SK-N-SH (cell line): ENCODE measurements at regions not wholly inside any gene's neighbourhood (a gene's known extent, or its start where the extent isn't known, plus 50 kb on each side); places are given as distances from the start of the nearest gene placed in this dataset.

Experiments
- CTCF ChIA-PET: fragments of 300-600, 350-600 bp; formaldehyde crosslinking; extraction: SDS; loops from one replicate; lab custom pipeline; 2021; lab: Yijun Ruan, JAX
- POLR2A ChIA-PET: fragments of 350-600 bp; sonication (Branson Sonifier 250); formaldehyde crosslinking; extraction: SDS; loops from one replicate; lab custom pipeline; 2020; ENCODE audit warnings: antibody characterized with exemption, inconsistent platforms; lab: Yijun Ruan, JAX
- DNase-seq: peaks from one replicate; pipeline ENCODE4 v3.0.0; 2012
- H2AFZ ChIP-seq: fragments of 200-600 bp; sonication (generic); 2 replicates; pipeline ENCODE4 v1.8.1; 2016; ENCODE audit warnings: antibody characterized with exemption, mild to moderate bottlenecking, low read depth
- H3F3A ChIP-seq: fragments of 200-600 bp; sonication (generic); replicated peaks from 2 replicates; pipeline ENCODE3; 2016; ENCODE audit warnings: antibody characterized with exemption, mild to moderate bottlenecking; ENCODE audit not compliant: insufficient read depth
- H3K27ac ChIP-seq, 2 experiments: fragments of 200-500 bp in 1 of 2; fragments of 200-600 bp in 1 of 2; sonication (Bioruptor generic) in 1 of 2; sonication (generic), shearing (Covaris generic) in 1 of 2; 2 replicates each; pipeline versions ENCODE4 v1.5.1 to v1.6.1; 2014 to 2016; ENCODE audit warnings: low read depth in 2 of 2, inconsistent platforms in 1 of 2, low read length in 1 of 2, mild to moderate bottlenecking in 1 of 2, mixed read lengths in 1 of 2
- H3K27me3 ChIP-seq: fragments of 200-600 bp; sonication (generic), shearing (Covaris generic); 2 replicates; pipeline ENCODE4 v1.6.1; 2016; ENCODE audit warnings: mixed run types; ENCODE audit not compliant: insufficient read depth
- H3K36me3 ChIP-seq, 2 experiments: fragments of 200-500 bp in 1 of 2; fragments of 200-600 bp in 1 of 2; sonication (Bioruptor generic) in 1 of 2; sonication (generic) in 1 of 2; replicated peaks in 1 of 2; 2 replicates each; pipeline versions ENCODE3 to v1.5.1; 2014 to 2016; ENCODE audit warnings: low read length in 1 of 2, mild to moderate bottlenecking in 1 of 2; ENCODE audit not compliant: insufficient read depth in 2 of 2, control insufficient read depth in 1 of 2
- H3K4me1 ChIP-seq, 2 experiments: fragments of 200-500 bp in 1 of 2; fragments of 200-600 bp in 1 of 2; sonication (Bioruptor generic) in 1 of 2; sonication (generic), shearing (Covaris generic) in 1 of 2; 2 replicates each; pipeline versions ENCODE4 v1.5.1 to v1.6.1; 2014 to 2016; ENCODE audit warnings: low read depth in 1 of 2, low read length in 1 of 2, mixed run types in 1 of 2; ENCODE audit not compliant: insufficient read depth in 2 of 2, control insufficient read depth in 1 of 2
- H3K4me2 ChIP-seq: fragments of 200-600 bp; sonication (generic), shearing (Covaris generic); 2 replicates; pipeline ENCODE4 v1.6.1; 2017; ENCODE audit warnings: mixed run types
- H3K4me3 ChIP-seq, 2 experiments: fragments of 200-500 bp in 1 of 2; fragments of 200-600 bp in 1 of 2; sonication (Bioruptor generic) in 1 of 2; sonication (generic), shearing (Covaris generic) in 1 of 2; 2 replicates each; pipeline versions ENCODE4 v1.5.1 to v1.8.1; 2014 to 2016; ENCODE audit warnings: low read depth in 2 of 2, inconsistent platforms in 1 of 2, low read length in 1 of 2, mild to moderate bottlenecking in 1 of 2, mixed read lengths in 1 of 2, moderate library complexity in 1 of 2
- H3K79me2 ChIP-seq: fragments of 200-600 bp; sonication (generic); 2 replicates; pipeline ENCODE4 v1.8.1; 2017; ENCODE audit warnings: mild to moderate bottlenecking; ENCODE audit not compliant: insufficient read depth
- H3K9ac ChIP-seq: fragments of 200-600 bp; sonication (generic); 2 replicates; pipeline ENCODE4 v1.6.1; 2017; ENCODE audit warnings: mixed run types
- H3K9me2 ChIP-seq: fragments of 200-600 bp; sonication (generic); 2 replicates; pipeline ENCODE4 v1.6.1; 2017; ENCODE audit warnings: mixed run types
- H3K9me3 ChIP-seq: fragments of 200-600 bp; sonication (generic); 2 replicates; pipeline ENCODE4 v1.6.1; 2017; ENCODE audit warnings: mixed run types, mild to moderate bottlenecking, moderate library complexity
- H4K20me1 ChIP-seq: fragments of 200-600 bp; sonication (generic); 2 replicates; pipeline ENCODE4 v1.6.1; 2017; ENCODE audit warnings: mild to moderate bottlenecking, mixed run types; ENCODE audit not compliant: insufficient read depth
- EZH2phosphoT487 ChIP-seq: fragments of 200-600 bp; sonication (generic); IDR thresholded peaks from 2 replicates; pipeline ENCODE4 v1.6.1; 2017; ENCODE audit warnings: low read depth, mixed run types, mild to moderate bottlenecking, antibody characterized with exemption, moderate library complexity, borderline replicate concordance
- FOXM1 ChIP-seq: IDR thresholded peaks from 2 replicates; pipeline ENCODE4 v1.4.0; 2012; ENCODE audit warnings: low read depth, mild to moderate bottlenecking
- GABPA ChIP-seq: IDR thresholded peaks from 2 replicates; pipeline ENCODE4 v1.4.0; 2012; ENCODE audit warnings: low read depth, mild to moderate bottlenecking
- MEF2A ChIP-seq: IDR thresholded peaks from 2 replicates; pipeline ENCODE4 v1.4.0; 2012; ENCODE audit warnings: low read depth, borderline replicate concordance
- NRF1 ChIP-seq: IDR thresholded peaks from 2 replicates; pipeline ENCODE4 v1.6.1; 2012; ENCODE audit warnings: low read depth, mild to moderate bottlenecking, low read length
- RAD21 ChIP-seq: IDR thresholded peaks from 2 replicates; pipeline ENCODE4 v1.6.1; 2012; ENCODE audit warnings: mild to moderate bottlenecking, low read length
- RCOR1 ChIP-seq: fragments of 150-350 bp; IDR thresholded peaks from 2 replicates; pipeline ENCODE4 v1.6.1; 2017; ENCODE audit warnings: antibody characterized with exemption, low read length
- RXRA ChIP-seq: IDR thresholded peaks from 2 replicates; pipeline ENCODE4 v1.4.0; 2012; ENCODE audit warnings: low read depth, mild to moderate bottlenecking, borderline replicate concordance
- TAF1 ChIP-seq: IDR thresholded peaks from 2 replicates; pipeline ENCODE4 v1.6.1; 2012; ENCODE audit warnings: low read depth, mild to moderate bottlenecking, low read length, moderate library complexity, borderline replicate concordance
- TEAD4 ChIP-seq: IDR thresholded peaks from 2 replicates; pipeline ENCODE4 v1.4.0; 2012; ENCODE audit warnings: mild to moderate bottlenecking, borderline replicate concordance; ENCODE audit not compliant: insufficient read depth
- WGBS: methylation state at CpG from one replicate; pipeline ENCODE4 v1.1.6; 2017; ENCODE audit warnings: low lambda C conversion rate; 5-methylcytosine and 5-hydroxymethylcytosine counted together
- TF ChIP-seq, protein P1 (sequence below): IDR thresholded peaks from 2 replicates; pipeline ENCODE4 v1.4.0; 2012; ENCODE audit warnings: low read depth, borderline replicate concordance
- TF ChIP-seq, protein P2 (sequence below): IDR thresholded peaks from 2 replicates; pipeline ENCODE4 v1.4.0; 2012; ENCODE audit warnings: low read depth, borderline replicate concordance
- TF ChIP-seq, protein P3 (sequence below): fragments of 200-600 bp; sonication (generic); IDR thresholded peaks from 2 replicates; pipeline ENCODE4 v1.6.1; 2017; ENCODE audit warnings: antibody characterized with exemption, mild to moderate bottlenecking, moderate library complexity
- TF ChIP-seq, protein P4 (sequence below): IDR thresholded peaks from 2 replicates; pipeline ENCODE4 v1.4.0; 2012; ENCODE audit warnings: low read depth
- TF ChIP-seq, protein P5 (sequence below): IDR thresholded peaks from 2 replicates; pipeline ENCODE4; 2012
- TF ChIP-seq, protein P6 (sequence below): fragments of 150-350 bp; IDR thresholded peaks from 2 replicates; pipeline ENCODE4 v1.6.1; 2016; ENCODE audit warnings: mild to moderate bottlenecking, low read depth, low read length
- TF ChIP-seq, protein P7 (sequence below): fragments of 150-350 bp; IDR thresholded peaks from 2 replicates; pipeline ENCODE4 v1.6.1; 2017; ENCODE audit warnings: antibody characterized with exemption, low read length, low read depth, borderline replicate concordance

DNA sequence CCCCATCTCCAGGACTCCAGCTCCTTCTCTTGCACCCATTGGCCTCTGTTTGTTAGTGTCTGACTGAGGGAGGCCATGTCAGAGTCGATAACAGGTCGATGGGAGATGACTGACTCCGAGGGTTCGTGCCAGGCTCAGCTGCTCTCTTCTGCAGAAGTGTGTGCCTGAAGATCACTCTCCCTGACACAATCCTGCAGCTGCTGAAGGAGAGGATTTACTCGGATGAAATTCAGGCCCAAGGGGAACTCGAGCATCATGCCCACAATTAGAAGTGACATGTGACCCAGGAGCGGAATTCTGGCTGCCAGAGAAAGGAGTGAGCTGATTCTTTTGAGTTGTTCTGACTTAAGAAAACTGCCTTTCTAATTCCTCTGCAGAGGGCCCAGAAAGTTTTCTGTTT lies 318.2 kb downstream of the MAFB start:
- Histone ChIP-seq H3K27ac (no peak overlapping the region), H3K4me3 (no peak overlapping the region), H3K9me3 (peaks cover 5% of the 10 kb centered on the region; the same call in 1 of the 2 replicates), H3K79me2 (no peaks in the 10 kb centered on the region), H3K9me2 (no peaks in the 10 kb centered on the region), H3K36me3 (no peaks in the 10 kb centered on the region), H3K27me3 (no peaks in the 10 kb centered on the region), H3F3A (no peaks in the 10 kb centered on the region), H3K4me1 (no peaks in the 10 kb centered on the region), H3K9ac (no peak overlapping the region), H2AFZ (no peak overlapping the region), H4K20me1 (no peaks in the 10 kb centered on the region), H3K4me2 (no peak overlapping the region)
- DNase-seq, result no peak
- TF ChIP-seq, protein P1, sequence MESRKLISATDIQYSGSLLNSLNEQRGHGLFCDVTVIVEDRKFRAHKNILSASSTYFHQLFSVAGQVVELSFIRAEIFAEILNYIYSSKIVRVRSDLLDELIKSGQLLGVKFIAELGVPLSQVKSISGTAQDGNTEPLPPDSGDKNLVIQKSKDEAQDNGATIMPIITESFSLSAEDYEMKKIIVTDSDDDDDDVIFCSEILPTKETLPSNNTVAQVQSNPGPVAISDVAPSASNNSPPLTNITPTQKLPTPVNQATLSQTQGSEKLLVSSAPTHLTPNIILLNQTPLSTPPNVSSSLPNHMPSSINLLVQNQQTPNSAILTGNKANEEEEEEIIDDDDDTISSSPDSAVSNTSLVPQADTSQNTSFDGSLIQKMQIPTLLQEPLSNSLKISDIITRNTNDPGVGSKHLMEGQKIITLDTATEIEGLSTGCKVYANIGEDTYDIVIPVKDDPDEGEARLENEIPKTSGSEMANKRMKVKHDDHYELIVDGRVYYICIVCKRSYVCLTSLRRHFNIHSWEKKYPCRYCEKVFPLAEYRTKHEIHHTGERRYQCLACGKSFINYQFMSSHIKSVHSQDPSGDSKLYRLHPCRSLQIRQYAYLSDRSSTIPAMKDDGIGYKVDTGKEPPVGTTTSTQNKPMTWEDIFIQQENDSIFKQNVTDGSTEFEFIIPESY, result no peak
- TF ChIP-seq, protein P2, sequence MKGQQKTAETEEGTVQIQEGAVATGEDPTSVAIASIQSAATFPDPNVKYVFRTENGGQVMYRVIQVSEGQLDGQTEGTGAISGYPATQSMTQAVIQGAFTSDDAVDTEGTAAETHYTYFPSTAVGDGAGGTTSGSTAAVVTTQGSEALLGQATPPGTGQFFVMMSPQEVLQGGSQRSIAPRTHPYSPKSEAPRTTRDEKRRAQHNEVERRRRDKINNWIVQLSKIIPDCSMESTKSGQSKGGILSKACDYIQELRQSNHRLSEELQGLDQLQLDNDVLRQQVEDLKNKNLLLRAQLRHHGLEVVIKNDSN, result no peak
- TF ChIP-seq, protein P3, sequence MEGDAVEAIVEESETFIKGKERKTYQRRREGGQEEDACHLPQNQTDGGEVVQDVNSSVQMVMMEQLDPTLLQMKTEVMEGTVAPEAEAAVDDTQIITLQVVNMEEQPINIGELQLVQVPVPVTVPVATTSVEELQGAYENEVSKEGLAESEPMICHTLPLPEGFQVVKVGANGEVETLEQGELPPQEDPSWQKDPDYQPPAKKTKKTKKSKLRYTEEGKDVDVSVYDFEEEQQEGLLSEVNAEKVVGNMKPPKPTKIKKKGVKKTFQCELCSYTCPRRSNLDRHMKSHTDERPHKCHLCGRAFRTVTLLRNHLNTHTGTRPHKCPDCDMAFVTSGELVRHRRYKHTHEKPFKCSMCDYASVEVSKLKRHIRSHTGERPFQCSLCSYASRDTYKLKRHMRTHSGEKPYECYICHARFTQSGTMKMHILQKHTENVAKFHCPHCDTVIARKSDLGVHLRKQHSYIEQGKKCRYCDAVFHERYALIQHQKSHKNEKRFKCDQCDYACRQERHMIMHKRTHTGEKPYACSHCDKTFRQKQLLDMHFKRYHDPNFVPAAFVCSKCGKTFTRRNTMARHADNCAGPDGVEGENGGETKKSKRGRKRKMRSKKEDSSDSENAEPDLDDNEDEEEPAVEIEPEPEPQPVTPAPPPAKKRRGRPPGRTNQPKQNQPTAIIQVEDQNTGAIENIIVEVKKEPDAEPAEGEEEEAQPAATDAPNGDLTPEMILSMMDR, result no peak
- TF ChIP-seq, protein P4, sequence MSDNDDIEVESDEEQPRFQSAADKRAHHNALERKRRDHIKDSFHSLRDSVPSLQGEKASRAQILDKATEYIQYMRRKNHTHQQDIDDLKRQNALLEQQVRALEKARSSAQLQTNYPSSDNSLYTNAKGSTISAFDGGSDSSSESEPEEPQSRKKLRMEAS, result no peak
- TF ChIP-seq, protein P5, sequence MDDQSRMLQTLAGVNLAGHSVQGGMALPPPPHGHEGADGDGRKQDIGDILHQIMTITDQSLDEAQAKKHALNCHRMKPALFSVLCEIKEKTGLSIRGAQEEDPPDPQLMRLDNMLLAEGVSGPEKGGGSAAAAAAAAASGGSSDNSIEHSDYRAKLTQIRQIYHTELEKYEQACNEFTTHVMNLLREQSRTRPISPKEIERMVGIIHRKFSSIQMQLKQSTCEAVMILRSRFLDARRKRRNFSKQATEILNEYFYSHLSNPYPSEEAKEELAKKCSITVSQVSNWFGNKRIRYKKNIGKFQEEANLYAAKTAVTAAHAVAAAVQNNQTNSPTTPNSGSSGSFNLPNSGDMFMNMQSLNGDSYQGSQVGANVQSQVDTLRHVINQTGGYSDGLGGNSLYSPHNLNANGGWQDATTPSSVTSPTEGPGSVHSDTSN, result no peak
- no peak for TF ChIP-seq RXRA
- no peak for TF ChIP-seq TEAD4
- TF ChIP-seq, protein P6, sequence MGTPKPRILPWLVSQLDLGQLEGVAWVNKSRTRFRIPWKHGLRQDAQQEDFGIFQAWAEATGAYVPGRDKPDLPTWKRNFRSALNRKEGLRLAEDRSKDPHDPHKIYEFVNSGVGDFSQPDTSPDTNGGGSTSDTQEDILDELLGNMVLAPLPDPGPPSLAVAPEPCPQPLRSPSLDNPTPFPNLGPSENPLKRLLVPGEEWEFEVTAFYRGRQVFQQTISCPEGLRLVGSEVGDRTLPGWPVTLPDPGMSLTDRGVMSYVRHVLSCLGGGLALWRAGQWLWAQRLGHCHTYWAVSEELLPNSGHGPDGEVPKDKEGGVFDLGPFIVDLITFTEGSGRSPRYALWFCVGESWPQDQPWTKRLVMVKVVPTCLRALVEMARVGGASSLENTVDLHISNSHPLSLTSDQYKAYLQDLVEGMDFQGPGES, result no peak
- no peak for TF ChIP-seq MEF2A
- TF ChIP-seq NRF1, result no peak
- no peak for TF ChIP-seq RAD21
- no peak for TF ChIP-seq EZH2phosphoT487
- TF ChIP-seq GABPA, result no peak
- TF ChIP-seq, protein P7, sequence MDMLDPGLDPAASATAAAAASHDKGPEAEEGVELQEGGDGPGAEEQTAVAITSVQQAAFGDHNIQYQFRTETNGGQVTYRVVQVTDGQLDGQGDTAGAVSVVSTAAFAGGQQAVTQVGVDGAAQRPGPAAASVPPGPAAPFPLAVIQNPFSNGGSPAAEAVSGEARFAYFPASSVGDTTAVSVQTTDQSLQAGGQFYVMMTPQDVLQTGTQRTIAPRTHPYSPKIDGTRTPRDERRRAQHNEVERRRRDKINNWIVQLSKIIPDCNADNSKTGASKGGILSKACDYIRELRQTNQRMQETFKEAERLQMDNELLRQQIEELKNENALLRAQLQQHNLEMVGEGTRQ, result no peak
- no peak for TF ChIP-seq FOXM1
- no peak for TF ChIP-seq TAF1
- TF ChIP-seq RCOR1, result no peak
- WGBS, result 28% methylated on average over 6 of the region's 7 CpGs
- POLR2A ChIA-PET, result interaction anchor here (0.6 kb wide), 1 partner anchor 530 kb away, joined by 3 read pairs; no protein-coding TSS in a partner anchor
- CTCF ChIA-PET, result no interaction called here
